ENCODE measurements at regions not wholly inside any gene's neighbourhood (a gene's known extent, or its start where the extent isn't known, plus 50 kb on each side); places are given as distances from the start of the nearest gene placed in this dataset.

GRCh38 chr1:25099343-25099951 lies 132.9 kb downstream of the SYF2 start:
- no peak for TF ChIP-seq EP300 (IDR thresholded peaks at IDR 0.05)
- TF ChIP-seq, protein P1, sequence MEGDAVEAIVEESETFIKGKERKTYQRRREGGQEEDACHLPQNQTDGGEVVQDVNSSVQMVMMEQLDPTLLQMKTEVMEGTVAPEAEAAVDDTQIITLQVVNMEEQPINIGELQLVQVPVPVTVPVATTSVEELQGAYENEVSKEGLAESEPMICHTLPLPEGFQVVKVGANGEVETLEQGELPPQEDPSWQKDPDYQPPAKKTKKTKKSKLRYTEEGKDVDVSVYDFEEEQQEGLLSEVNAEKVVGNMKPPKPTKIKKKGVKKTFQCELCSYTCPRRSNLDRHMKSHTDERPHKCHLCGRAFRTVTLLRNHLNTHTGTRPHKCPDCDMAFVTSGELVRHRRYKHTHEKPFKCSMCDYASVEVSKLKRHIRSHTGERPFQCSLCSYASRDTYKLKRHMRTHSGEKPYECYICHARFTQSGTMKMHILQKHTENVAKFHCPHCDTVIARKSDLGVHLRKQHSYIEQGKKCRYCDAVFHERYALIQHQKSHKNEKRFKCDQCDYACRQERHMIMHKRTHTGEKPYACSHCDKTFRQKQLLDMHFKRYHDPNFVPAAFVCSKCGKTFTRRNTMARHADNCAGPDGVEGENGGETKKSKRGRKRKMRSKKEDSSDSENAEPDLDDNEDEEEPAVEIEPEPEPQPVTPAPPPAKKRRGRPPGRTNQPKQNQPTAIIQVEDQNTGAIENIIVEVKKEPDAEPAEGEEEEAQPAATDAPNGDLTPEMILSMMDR (IDR thresholded peaks at IDR 0.05) = no peak
- TF ChIP-seq ZFP36 (IDR thresholded peaks at IDR 0.05; ENCODE audit: borderline replicate concordance, partially characterized antibody) = no peak
- no peak for TF ChIP-seq E2F6 (IDR thresholded peaks at IDR 0.05; ENCODE audit: borderline replicate concordance, low read depth)

Measured in A549 (cell line).